GM20000 (cell line): ENCODE measurements at regions not wholly inside any gene's neighbourhood (a gene's known extent, or its start where the extent isn't known, plus 50 kb on each side); places are given as distances from the start of the nearest gene placed in this dataset.

Experiments used
- DNase-seq: peaks from one replicate; pipeline ENCODE4 v3.0.0; 2012; ENCODE audit warnings: low spot score
- CTCF ChIP-seq: IDR thresholded peaks from 2 replicates; pipeline ENCODE4 v1.5.1; 2012; ENCODE audit warnings: mild to moderate bottlenecking, control low read depth; ENCODE audit errors: extremely low read depth, missing control alignments

- TF ChIP-seq CTCF: no peak
- no peak for DNase-seq
Observed at GRCh38 chr19:23521471-23521870, 126.2 kb upstream of the ZNF91 start.

DNA sequence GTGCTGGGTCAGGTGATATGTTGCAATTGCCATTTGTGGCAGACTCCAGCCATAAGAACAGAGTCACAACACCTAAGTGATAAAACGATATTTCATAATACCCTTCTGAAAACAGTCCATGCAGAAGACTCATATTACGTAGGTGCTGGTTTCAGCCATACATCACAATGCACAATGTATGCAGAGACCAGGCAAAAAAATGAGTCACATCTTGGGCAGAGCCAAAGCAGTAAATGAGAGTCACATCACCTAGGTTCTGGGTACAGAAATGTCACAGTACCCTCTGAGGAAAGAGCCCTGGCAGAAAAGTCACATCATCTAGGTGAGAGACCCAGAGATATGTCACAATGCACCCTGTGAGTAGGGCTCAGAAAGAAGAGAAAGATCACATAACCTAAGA, 125.2 kb upstream of the ZNF91 start:
- no peak for DNase-seq
- no peak for TF ChIP-seq CTCF

DNA sequence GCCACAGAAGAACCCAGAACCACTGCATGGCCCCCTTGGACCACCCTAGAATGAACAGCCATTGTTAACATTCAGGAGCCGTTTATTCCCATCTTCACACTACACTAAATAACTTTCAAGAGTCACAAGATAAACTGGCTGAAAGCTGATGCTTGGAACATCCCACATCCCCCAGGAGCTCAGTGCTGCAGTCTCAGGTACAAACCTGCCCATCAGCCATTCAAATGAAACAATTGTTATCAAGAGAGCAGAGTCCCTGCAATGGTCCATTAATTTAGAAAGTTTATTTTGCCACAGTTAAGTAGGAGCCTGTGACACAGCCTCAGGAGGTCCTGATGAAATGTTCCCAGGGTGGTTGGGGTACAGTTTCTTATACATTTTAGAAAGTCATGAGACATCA, 123.8 kb upstream of the ZNF91 start:
- TF ChIP-seq CTCF: no peak
- no peak for DNase-seq

- no peak for DNase-seq
- no peak for TF ChIP-seq CTCF
Observed at GRCh38 chr19:23516266-23516665, 121.0 kb upstream of the ZNF91 start.

- DNase-seq: no peak
- TF ChIP-seq CTCF: no peak
Observed at GRCh38 chr19:23515551-23515950, 120.3 kb upstream of the ZNF91 start.

- no peak for DNase-seq
Observed at GRCh38 chr19:23512151-23512925, 117.1 kb upstream of the ZNF91 start.

More at GRCh38 chr19:23512151-23512925, 117.1 kb upstream of the ZNF91 start:
- no peak for TF ChIP-seq CTCF
